ENCODE measurements at regions not wholly inside any gene's neighbourhood (a gene's known extent, or its start where the extent isn't known, plus 50 kb on each side); places are given as distances from the start of the nearest gene placed in this dataset.
"Not testable (repeated sequence)": the region's sequence is repeated elsewhere in the genome, so short reads cannot be mapped to it uniquely, and the experiment has no call there.

DNA sequence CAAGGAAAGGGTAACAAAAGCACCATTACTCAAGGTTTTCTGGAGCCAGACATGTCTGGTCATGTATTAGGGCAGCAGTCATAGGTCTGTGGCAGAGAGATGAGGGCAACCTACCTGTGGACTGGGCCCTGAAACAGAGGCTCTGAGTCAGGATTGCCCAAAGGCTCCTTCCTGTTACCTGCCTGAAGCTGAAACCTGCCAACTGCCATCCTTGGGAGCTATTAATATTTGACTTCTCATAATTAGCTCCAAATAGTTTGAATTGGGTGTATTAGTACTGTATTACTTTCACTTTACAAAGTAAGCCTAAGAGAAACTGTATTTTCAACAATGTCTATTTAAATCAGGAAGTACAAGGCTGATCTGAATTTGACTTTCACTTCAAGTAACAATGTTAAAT is 72.0 kb upstream of the TBX18 start:
- Histone ChIP-seq H3K4me1 (no peaks in the 10 kb centered on the region), H3K27me3 (no peaks in the 10 kb centered on the region), H3K9me3 (peaks cover 0 to 4% (median 0%) of the 10 kb centered on the region in 4 donors), H3K27ac (no peak overlapping the region), H3K36me3 (no peaks in the 10 kb centered on the region), H3K4me3 (no peak overlapping the region)
- TF ChIP-seq CTCF (IDR thresholded peaks at IDR 0.05) (no peak), EP300 (IDR thresholded peaks at IDR 0.05) (no peak), POLR2A (IDR thresholded peaks at IDR 0.05) (no peak)
- no peak for DNase-seq (ENCODE audit: low spot score in 2 of 2)

GRCh38 chr6:84835340-84835739 is 70.9 kb upstream of the TBX18 start:
- TF ChIP-seq EP300 (IDR thresholded peaks at IDR 0.05) (no peak), POLR2A (IDR thresholded peaks at IDR 0.05) (no peak), CTCF (IDR thresholded peaks at IDR 0.05) (no peak)
- WGBS, 2 donors = 50 to 57% methylated on average over 1 of the region's 1 CpG
- H3K4me3 ChIP-seq = no peak overlapping the region

GRCh38 chr6:84831924-84832323 is 67.5 kb upstream of the TBX18 start:
- H3K27me3 ChIP-seq; H3K36me3 ChIP-seq; H3K9me3 ChIP-seq; H3K4me3 ChIP-seq; H3K4me1 ChIP-seq; DNase-seq (ENCODE audit: low spot score in 2 of 2); H3K27ac ChIP-seq: not testable (repeated sequence)
- WGBS, 2 donors = 89 to 91% methylated on average over 3 to 6 of the region's 6 CpGs

More at GRCh38 chr6:84835340-84835739, 70.9 kb upstream of the TBX18 start:
- Histone ChIP-seq H3K9me3 (peaks cover 0 to 4% (median 0%) of the 10 kb centered on the region in 4 donors), H3K4me1 (no peaks in the 10 kb centered on the region), H3K27ac (no peak overlapping the region), H3K27me3 (no peaks in the 10 kb centered on the region), H3K36me3 (no peaks in the 10 kb centered on the region)
- DNase-seq (ENCODE audit: low spot score in 2 of 2) = no peak

DNA sequence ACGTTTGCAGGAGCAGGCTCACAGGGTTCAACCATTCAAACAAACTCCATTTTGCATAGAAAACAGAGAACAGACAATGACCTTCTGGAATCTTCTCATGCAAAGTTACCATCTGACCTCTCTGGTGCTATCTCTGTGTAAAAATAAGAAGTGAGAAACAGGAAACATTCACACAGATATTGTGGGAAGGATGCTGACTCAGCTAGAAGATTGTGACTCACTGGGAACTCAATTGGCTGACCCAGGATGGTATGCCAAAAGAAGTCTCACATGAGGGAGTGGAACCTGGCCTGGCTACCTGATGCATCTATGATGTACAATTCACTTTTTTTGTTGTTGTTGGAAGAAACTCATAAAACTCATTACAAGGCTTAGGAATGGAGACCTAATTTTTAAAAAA is 61.1 kb upstream of the TBX18 start:
- no peaks in the 10 kb centered on the region for H3K36me3 ChIP-seq
- TF ChIP-seq EP300 (IDR thresholded peaks at IDR 0.05) (no peak), CTCF (IDR thresholded peaks at IDR 0.05) (no peak), POLR2A (IDR thresholded peaks at IDR 0.05) (no peak)
- no peaks in the 10 kb centered on the region for H3K4me1 ChIP-seq
- WGBS, 2 donors = 41 to 71% methylated on average over 1 of the region's 1 CpG
- no peak overlapping the region for H3K4me3 ChIP-seq
- no peaks in the 10 kb centered on the region for H3K27me3 ChIP-seq
- DNase-seq (ENCODE audit: low spot score in 2 of 2) = no peak
- H3K9me3 ChIP-seq = no peaks in the 10 kb centered on the region
- H3K27ac ChIP-seq = no peak overlapping the region

GRCh38 chr6:84821314-84821713 is 56.9 kb upstream of the TBX18 start:
- not testable (repeated sequence) for H3K4me3 ChIP-seq; H3K36me3 ChIP-seq; H3K27me3 ChIP-seq; H3K9me3 ChIP-seq; H3K4me1 ChIP-seq; H3K27ac ChIP-seq; DNase-seq (ENCODE audit: low spot score in 2 of 2)
- 81 to 86% methylated on average over 1 of the region's 1 CpG for WGBS, 2 donors

- WGBS, 2 donors = 51 to 70% methylated on average over 3 of the region's 3 CpGs
- no peak for TF ChIP-seq CTCF (IDR thresholded peaks at IDR 0.05)
- TF ChIP-seq POLR2A (IDR thresholded peaks at IDR 0.05) = no peak
- TF ChIP-seq EP300 (IDR thresholded peaks at IDR 0.05) = no peak
These were observed 52.3 kb upstream of the TBX18 start for GRCh38 chr6:84816741-84817140.

More at GRCh38 chr6:84816741-84817140, 52.3 kb upstream of the TBX18 start:
- no peaks in the 10 kb centered on the region for H3K27me3 ChIP-seq
- no peak overlapping the region for H3K27ac ChIP-seq
- no peak overlapping the region for H3K4me3 ChIP-seq
- H3K36me3 ChIP-seq = no peaks in the 10 kb centered on the region
- H3K4me1 ChIP-seq = no peaks in the 10 kb centered on the region
- no peak for DNase-seq (ENCODE audit: low spot score in 2 of 2)
- no peaks in the 10 kb centered on the region for H3K9me3 ChIP-seq
